KMS-11 (cell line): ENCODE measurements at regions not wholly inside any gene's neighbourhood (a gene's known extent, or its start where the extent isn't known, plus 50 kb on each side); places are given as distances from the start of the nearest gene placed in this dataset.
"Not testable (repeated sequence)": the region's sequence is repeated elsewhere in the genome, so short reads cannot be mapped to it uniquely, and the experiment has no call there.

Source experiments
- H2AFZ ChIP-seq: fragments of 200-600 bp; sonication (generic); 2 replicates; pipeline ENCODE4 v1.6.1; 2016; ENCODE audit warnings: antibody characterized with exemption, mixed run types, low read depth
- H3K27ac ChIP-seq: fragments of 200-600 bp; sonication (generic); 2 replicates; pipeline ENCODE4 v1.6.1; 2016; ENCODE audit warnings: mild to moderate bottlenecking, mixed run types
- H3K27me3 ChIP-seq: fragments of 200-600 bp; sonication (generic); 2 replicates; pipeline ENCODE4 v1.6.1; 2017; ENCODE audit warnings: mild to moderate bottlenecking, low read depth, mixed run types, moderate library complexity; ENCODE audit not compliant: insufficient read depth
- H3K36me3 ChIP-seq: fragments of 200-600 bp; sonication (generic); 2 replicates; pipeline ENCODE4 v1.6.1; 2017; ENCODE audit warnings: mild to moderate bottlenecking, mixed run types; ENCODE audit not compliant: insufficient read depth
- H3K4me1 ChIP-seq: fragments of 200-600 bp; sonication (generic); 2 replicates; pipeline ENCODE4 v1.6.1; 2016; ENCODE audit warnings: mild to moderate bottlenecking, low read depth, mixed run types; ENCODE audit not compliant: poor library complexity, severe bottlenecking
- H3K4me2 ChIP-seq: fragments of 200-600 bp; sonication (generic); 2 replicates; pipeline ENCODE4 v1.7.0; 2016; ENCODE audit warnings: mild to moderate bottlenecking, mixed run types
- H3K4me3 ChIP-seq: fragments of 200-600 bp; sonication (generic); IDR thresholded peaks from 2 replicates; pipeline ENCODE4 v1.6.1; 2017; ENCODE audit warnings: low read depth, low read length, mixed read lengths; ENCODE audit not compliant: insufficient read depth
- H3K79me2 ChIP-seq: fragments of 200-600 bp; sonication (generic); 2 replicates; pipeline ENCODE4 v1.6.1; 2016; ENCODE audit warnings: low read depth, mixed run types; ENCODE audit not compliant: insufficient read depth
- H3K9ac ChIP-seq: fragments of 200-600 bp; sonication (generic); 2 replicates; pipeline ENCODE4 v1.6.1; 2016; ENCODE audit warnings: mild to moderate bottlenecking, mixed run types
- H4K20me1 ChIP-seq: fragments of 200-600 bp; sonication (generic); 2 replicates; pipeline ENCODE4 v1.6.1; 2016; ENCODE audit warnings: mild to moderate bottlenecking, mixed run types; ENCODE audit not compliant: insufficient read depth
- CTCF ChIP-seq: fragments of 200-600 bp; sonication (generic); conservative IDR thresholded peaks from 2 replicates; pipeline ENCODE4 v1.6.1; 2017; ENCODE audit warnings: low read depth, mild to moderate bottlenecking, antibody characterized with exemption, low read length, moderate library complexity, mixed read lengths

DNA sequence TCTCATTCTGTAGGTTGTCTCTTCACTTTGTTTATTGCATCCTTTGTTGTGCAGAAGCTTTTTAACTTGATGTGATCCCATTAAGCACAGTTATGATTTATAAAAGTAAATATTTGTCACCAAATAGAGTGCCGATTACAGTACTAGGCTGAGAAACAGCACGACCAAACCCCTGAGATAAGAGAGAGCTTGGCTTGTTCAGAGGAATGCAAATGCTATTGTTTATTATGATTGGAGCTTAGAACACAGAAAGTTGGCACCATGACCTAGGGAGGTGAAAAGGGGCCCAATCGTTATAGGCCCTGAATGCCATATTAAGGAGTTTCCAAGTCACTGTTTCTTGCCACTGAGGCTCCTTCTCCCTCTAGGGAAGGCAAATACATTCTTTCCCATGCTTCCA, 214.9 kb downstream of the KITLG start:
- no peak overlapping the region for H3K27ac ChIP-seq

GRCh38 chr12:88366101-88366500, 214.2 kb downstream of the KITLG start:
- Histone ChIP-seq H3K9ac (no peak overlapping the region), H3K79me2 (no peaks in the 10 kb centered on the region), H3K27ac (no peak overlapping the region), H3K4me2 (no peak overlapping the region), H4K20me1 (no peaks in the 10 kb centered on the region), H3K36me3 (no peaks in the 10 kb centered on the region), H3K4me3 (no peak overlapping the region), H3K27me3 (no peaks in the 10 kb centered on the region), H2AFZ (no peak overlapping the region), H3K4me1 (no peaks in the 10 kb centered on the region)
- TF ChIP-seq CTCF, result no peak

More for the DNA sequence above, 214.9 kb downstream of the KITLG start:
- no peak overlapping the region for H3K4me3 ChIP-seq
- no peaks in the 10 kb centered on the region for H4K20me1 ChIP-seq
- no peaks in the 10 kb centered on the region for H3K79me2 ChIP-seq
- no peaks in the 10 kb centered on the region for H3K27me3 ChIP-seq
- TF ChIP-seq CTCF, result no peak
- H3K4me2 ChIP-seq, result no peak overlapping the region
- H3K9ac ChIP-seq, result no peak overlapping the region
- no peak overlapping the region for H2AFZ ChIP-seq
- H3K36me3 ChIP-seq, result no peaks in the 10 kb centered on the region
- no peaks in the 10 kb centered on the region for H3K4me1 ChIP-seq

DNA sequence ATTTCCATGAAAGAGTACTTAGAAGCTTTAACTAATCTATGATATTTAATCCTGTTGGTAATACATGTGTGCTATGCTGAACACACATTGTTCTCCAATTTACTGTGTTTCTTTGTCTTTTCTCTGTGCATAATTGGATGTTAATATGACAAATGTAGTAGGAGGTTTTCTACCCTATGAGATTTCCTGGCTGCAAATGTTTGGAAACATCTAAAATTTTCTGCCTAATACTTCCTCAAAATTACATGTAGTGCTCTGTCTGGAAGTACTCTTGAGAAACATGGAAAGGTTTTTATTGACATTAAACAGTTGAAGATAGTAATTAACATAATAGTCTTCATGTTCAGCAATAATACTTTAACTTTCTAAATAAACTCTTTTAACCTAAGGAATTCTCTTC, 213.0 kb downstream of the KITLG start:
- TF ChIP-seq CTCF, result no peak
- Histone ChIP-seq H3K9ac (no peak overlapping the region), H2AFZ (no peak overlapping the region), H3K4me2 (no peak overlapping the region), H3K27ac (no peak overlapping the region), H3K4me1 (no peaks in the 10 kb centered on the region), H3K4me3 (no peak overlapping the region), H3K27me3 (no peaks in the 10 kb centered on the region), H3K36me3 (no peaks in the 10 kb centered on the region), H4K20me1 (no peaks in the 10 kb centered on the region), H3K79me2 (no peaks in the 10 kb centered on the region)

- H3K27ac ChIP-seq, H2AFZ ChIP-seq, H3K27me3 ChIP-seq, H3K4me2 ChIP-seq, H3K4me1 ChIP-seq, H3K79me2 ChIP-seq, H3K4me3 ChIP-seq, H4K20me1 ChIP-seq, H3K9ac ChIP-seq, H3K36me3 ChIP-seq: not testable (repeated sequence)
These were observed 212.2 kb downstream of the KITLG start for GRCh38 chr12:88368077-88368476.

GRCh38 chr12:88371416-88372183, 208.7 kb downstream of the KITLG start:
- H3K36me3 ChIP-seq, result no peaks in the 10 kb centered on the region
- no peaks in the 10 kb centered on the region for H4K20me1 ChIP-seq
- H3K9ac ChIP-seq, result no peak overlapping the region
- no peaks in the 10 kb centered on the region for H3K79me2 ChIP-seq
- no peaks in the 10 kb centered on the region for H3K4me1 ChIP-seq
- H3K4me3 ChIP-seq, result no peak overlapping the region
- no peak overlapping the region for H3K27ac ChIP-seq
- H3K27me3 ChIP-seq, result no peaks in the 10 kb centered on the region
- no peak overlapping the region for H3K4me2 ChIP-seq
- no peak for TF ChIP-seq CTCF
- H2AFZ ChIP-seq, result no peak overlapping the region
